Dermis blood vessel endothelial cell (primary cell): ENCODE measurements at regions not wholly inside any gene's neighbourhood (a gene's known extent, or its start where the extent isn't known, plus 50 kb on each side); places are given as distances from the start of the nearest gene placed in this dataset.
"Not testable (repeated sequence)": the region's sequence is repeated elsewhere in the genome, so short reads cannot be mapped to it uniquely, and the experiment has no call there.

Experiments used
- DNase-seq: peaks from one replicate; pipeline ENCODE4 v3.0.0; 2010

GRCh38 chr12:83313322-83313721, 626.6 kb downstream of the TMTC2 start:
- no peak for DNase-seq

GRCh38 chr12:83276904-83277303, 590.2 kb downstream of the TMTC2 start:
- DNase-seq = no peak

GRCh38 chr12:83271201-83271600, 584.5 kb downstream of the TMTC2 start:
- no peak for DNase-seq

- no peak for DNase-seq
Observed at GRCh38 chr12:83265808-83266207, 579.1 kb downstream of the TMTC2 start.

GRCh38 chr12:83261998-83262397, 575.3 kb downstream of the TMTC2 start:
- DNase-seq = no peak

GRCh38 chr12:83260126-83260525, 573.4 kb downstream of the TMTC2 start:
- DNase-seq = not testable (repeated sequence)

GRCh38 chr12:83257726-83258125, 571.0 kb downstream of the TMTC2 start:
- no peak for DNase-seq

GRCh38 chr12:83256562-83256961, 569.9 kb downstream of the TMTC2 start:
- DNase-seq = no peak

- no peak for DNase-seq
Observed at GRCh38 chr12:83250866-83251265, 564.2 kb downstream of the TMTC2 start.

GRCh38 chr12:83245156-83245555, 558.5 kb downstream of the TMTC2 start:
- no peak for DNase-seq

- no peak for DNase-seq
Observed at GRCh38 chr12:83244001-83244400, 557.3 kb downstream of the TMTC2 start.

GRCh38 chr12:83233987-83234386, 547.3 kb downstream of the TMTC2 start:
- DNase-seq = not testable (repeated sequence)

- DNase-seq = not testable (repeated sequence)
Observed at GRCh38 chr12:83226960-83227359, 540.3 kb downstream of the TMTC2 start.

GRCh38 chr12:83225806-83226205, 539.1 kb downstream of the TMTC2 start:
- DNase-seq = no peak

- no peak for DNase-seq
Observed at GRCh38 chr12:83224012-83224411, 537.3 kb downstream of the TMTC2 start.

GRCh38 chr12:83220774-83221173, 534.1 kb downstream of the TMTC2 start:
- no peak for DNase-seq

- DNase-seq = no peak
Observed at GRCh38 chr12:83216230-83216629, 529.5 kb downstream of the TMTC2 start.

- DNase-seq = no peak
Observed at GRCh38 chr12:83214185-83214584, 527.5 kb downstream of the TMTC2 start.

GRCh38 chr12:83210933-83211332, 524.2 kb downstream of the TMTC2 start:
- DNase-seq = no peak

GRCh38 chr12:83199069-83199468, 512.4 kb downstream of the TMTC2 start:
- no peak for DNase-seq

- DNase-seq = no peak
Observed at GRCh38 chr12:83198291-83199015, 511.7 kb downstream of the TMTC2 start.

GRCh38 chr12:83197483-83197914, 510.8 kb downstream of the TMTC2 start:
- DNase-seq = no peak

GRCh38 chr12:83196694-83197350, 510.1 kb downstream of the TMTC2 start:
- DNase-seq = no peak

- DNase-seq = no peak
Observed at GRCh38 chr12:83190631-83191390, 504.1 kb downstream of the TMTC2 start.
